B cell (primary cell): ENCODE measurements at regions not wholly inside any gene's neighbourhood (a gene's known extent, or its start where the extent isn't known, plus 50 kb on each side); places are given as distances from the start of the nearest gene placed in this dataset.

ENCODE experiments used
- EZH2 ChIP-seq: IDR thresholded peaks from 2 replicates; pipeline ENCODE4 v1.6.1; 2012; ENCODE audit warnings: borderline replicate concordance, low read depth, mild to moderate bottlenecking, moderate library complexity, low read length; ENCODE audit not compliant: insufficient read depth, poor library complexity, severe bottlenecking
- TF ChIP-seq, protein P1 (sequence below): fragments of 200-600 bp; IDR thresholded peaks from one replicate; pipeline ENCODE4 v1.8.0; 2022; ENCODE audit warnings: antibody characterized with exemption, mild to moderate bottlenecking

GRCh38 chr9:131801810-131802209, 61.9 kb upstream of the RAPGEF1 start:
- TF ChIP-seq, protein P1, sequence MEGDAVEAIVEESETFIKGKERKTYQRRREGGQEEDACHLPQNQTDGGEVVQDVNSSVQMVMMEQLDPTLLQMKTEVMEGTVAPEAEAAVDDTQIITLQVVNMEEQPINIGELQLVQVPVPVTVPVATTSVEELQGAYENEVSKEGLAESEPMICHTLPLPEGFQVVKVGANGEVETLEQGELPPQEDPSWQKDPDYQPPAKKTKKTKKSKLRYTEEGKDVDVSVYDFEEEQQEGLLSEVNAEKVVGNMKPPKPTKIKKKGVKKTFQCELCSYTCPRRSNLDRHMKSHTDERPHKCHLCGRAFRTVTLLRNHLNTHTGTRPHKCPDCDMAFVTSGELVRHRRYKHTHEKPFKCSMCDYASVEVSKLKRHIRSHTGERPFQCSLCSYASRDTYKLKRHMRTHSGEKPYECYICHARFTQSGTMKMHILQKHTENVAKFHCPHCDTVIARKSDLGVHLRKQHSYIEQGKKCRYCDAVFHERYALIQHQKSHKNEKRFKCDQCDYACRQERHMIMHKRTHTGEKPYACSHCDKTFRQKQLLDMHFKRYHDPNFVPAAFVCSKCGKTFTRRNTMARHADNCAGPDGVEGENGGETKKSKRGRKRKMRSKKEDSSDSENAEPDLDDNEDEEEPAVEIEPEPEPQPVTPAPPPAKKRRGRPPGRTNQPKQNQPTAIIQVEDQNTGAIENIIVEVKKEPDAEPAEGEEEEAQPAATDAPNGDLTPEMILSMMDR, result no peak
- no peak for TF ChIP-seq EZH2
